CD4-positive, alpha-beta T cell treated with Interleukin-17A for 1 hour (primary cell): ENCODE measurements at regions not wholly inside any gene's neighbourhood (a gene's known extent, or its start where the extent isn't known, plus 50 kb on each side); places are given as distances from the start of the nearest gene placed in this dataset.

Experiments
- DNase-seq: peaks from one replicate; pipeline ENCODE4 v3.0.0-alpha.2; 2020

DNA sequence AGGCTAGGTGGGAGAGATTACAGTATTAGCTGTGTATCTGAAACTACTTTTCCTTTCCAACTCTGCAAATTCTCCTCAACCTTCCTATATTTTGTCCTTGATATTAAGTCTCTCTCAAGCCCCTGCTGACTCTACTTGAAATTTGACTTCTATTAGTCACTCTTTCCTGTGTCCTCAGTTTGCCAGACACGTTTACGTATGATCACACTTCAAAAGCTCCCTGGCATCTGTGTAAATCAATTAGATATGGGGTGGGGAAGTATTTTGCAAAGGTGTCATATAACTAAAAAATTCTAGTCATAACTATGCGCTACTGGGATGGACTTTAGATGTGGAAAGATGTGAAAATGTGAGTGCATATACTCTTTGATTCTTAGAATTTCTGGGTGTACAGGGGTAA lies 67.4 kb upstream of the ARHGAP24 start:
- DNase-seq = no peak

DNA sequence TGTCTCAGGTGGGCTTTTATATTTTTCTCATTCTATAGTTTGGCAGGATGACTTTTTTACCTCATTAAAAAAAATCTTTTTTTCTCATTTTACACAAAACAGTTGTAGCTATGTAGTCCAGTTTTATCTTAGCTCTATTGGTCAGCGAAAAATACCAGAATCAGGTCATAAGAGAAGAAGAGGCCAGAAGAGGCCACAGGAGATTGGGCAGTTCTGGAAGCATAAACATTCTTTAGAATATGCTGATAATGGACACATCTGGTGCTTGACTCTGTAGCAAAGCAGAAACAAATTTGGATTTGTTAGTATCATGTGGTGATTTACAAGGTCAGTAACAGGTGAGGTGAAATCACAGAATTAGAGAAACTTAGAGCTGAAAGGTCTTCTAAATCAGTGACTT lies 66.6 kb upstream of the ARHGAP24 start:
- DNase-seq = no peak

DNA sequence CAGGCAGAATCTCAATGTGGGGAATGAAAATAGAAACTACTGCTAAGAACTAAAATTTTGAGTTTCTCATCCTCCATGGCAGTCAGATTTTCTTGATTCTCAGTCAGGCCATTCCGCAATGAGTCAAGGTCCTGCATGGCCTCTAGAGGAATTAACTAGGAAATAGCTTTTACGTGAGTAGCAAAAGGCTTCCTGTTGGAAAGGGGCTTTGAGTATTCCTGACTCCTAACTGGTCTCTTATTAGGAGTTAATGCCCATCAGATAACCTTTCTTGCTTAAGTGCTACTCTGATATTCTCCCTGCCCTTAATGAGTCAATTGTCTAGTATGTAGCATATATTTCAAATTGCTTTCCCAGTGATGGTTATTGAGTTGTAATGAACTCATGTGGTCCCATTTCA lies 65.7 kb upstream of the ARHGAP24 start:
- DNase-seq = no peak

DNA sequence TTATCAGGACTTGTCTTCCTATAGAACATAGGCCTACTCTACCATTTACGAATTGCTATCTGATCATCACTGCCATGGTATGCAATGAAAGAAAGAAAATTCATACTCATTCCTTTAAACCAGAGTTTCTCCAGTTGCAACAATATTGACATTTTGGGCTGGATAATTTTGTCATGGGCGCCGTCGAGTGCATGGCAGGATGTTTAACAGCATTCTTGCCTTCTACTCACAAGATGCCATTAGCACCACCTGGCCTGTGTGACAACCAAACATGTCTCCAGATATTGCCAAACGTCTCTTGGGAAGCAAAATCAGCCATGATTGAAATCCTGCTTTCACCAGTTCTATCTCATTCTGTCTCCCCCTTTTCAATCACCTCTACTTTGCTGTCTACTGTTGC lies 63.6 kb upstream of the ARHGAP24 start:
- no peak for DNase-seq

DNA sequence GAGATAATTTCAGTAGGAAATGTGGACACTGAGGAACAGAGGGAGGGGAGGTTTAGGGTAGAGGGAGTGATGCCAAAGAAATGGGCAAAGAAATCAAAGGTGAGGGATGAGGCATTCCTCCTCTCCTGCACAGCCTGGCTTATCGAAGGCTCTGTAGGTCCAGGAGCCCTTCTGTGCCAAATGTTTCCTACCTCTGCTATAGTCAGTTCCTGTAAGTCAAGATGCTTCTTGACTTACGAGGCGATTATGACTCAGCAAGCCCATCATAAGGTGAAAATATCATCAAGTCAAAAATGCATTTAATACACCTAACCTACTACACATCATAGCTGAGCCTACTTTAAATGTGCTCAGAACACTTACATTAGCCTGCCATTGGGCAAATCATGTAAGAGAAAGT lies 60.0 kb upstream of the ARHGAP24 start:
- DNase-seq = no peak

DNA sequence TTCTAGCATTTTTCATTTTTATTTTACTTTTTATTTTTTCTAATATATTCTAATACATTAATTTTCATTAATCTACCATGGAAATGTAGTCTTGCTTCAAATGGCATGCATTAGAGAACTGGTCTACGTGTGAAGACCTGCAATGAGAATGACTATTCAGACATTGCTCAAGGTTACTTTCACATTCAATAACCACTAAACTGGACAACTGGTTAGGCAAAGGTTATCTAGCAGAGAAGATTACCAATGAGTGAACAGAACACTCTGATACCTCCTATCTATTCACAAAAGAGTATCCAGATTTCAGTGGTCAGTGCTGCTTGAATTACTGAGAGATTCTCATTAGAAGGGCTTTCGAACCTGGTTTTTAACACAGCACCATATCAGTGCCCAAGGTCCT lies 58.9 kb upstream of the ARHGAP24 start:
- DNase-seq = no peak

DNA sequence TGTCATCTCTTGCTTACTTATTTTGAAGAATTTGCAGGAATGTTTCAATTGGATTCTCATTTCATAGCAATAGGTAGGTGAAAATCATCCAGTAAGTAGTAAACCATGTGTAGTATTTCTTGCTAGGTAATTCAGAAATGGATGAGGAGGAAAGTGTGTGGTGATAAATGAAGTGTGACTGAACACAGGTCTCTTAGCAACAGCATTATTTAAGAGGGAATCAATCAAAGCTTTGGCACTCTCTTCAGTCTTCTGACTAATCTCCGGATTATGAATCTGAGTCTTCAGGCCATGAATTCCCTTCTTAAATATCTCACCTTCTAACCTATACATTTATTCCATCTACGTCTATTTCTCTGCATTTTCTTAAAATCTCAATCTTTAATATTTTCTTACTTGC lies 55.8 kb upstream of the ARHGAP24 start:
- DNase-seq = no peak

DNA sequence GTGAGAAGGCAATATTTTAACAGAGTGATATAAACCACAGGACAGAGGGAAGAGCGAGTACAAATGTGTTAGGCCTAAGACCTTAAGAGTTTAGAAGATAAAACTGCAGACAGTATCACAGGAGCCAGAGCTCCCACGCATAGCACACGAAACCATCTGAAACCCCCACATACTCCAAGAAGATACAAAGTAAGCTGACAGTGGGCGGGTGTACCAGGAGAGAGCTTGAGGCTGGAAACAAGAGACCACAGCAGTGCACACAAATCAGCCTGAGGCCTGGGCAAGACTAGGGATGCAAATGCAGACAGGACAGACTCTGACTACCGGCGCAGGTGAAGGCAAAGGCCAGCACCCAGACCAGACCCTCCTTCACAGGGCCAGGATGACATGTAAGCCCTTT lies 54.1 kb upstream of the ARHGAP24 start:
- no peak for DNase-seq

DNA sequence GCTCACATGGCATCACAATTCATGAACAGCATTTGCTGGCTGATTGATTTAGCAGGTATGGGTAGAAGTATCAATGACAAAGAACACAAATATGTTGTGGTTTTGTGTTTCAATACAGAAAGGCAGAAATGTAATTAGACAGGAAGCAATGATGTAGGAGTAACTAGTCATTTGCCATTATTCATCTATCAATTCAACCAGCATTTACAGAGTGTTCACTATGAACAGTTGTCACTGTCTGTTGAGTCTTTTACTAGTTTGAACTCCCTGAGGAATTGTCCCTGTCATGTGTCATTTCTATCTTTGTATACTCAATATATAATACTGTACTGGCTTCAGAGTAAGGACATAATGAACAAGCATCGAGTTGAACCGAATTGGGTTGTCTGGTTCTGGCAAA lies 51.5 kb upstream of the ARHGAP24 start:
- DNase-seq = no peak
